ENCODE measurements at regions not wholly inside any gene's neighbourhood (a gene's known extent, or its start where the extent isn't known, plus 50 kb on each side); places are given as distances from the start of the nearest gene placed in this dataset.

GRCh38 chr3:147544290-147544689 lies 135.1 kb downstream of the ZIC1 start:
- FAIRE-seq (no peak), DNase-seq (ENCODE audit: low read depth) (no peak)
- Histone ChIP-seq H3K4me3 (ENCODE audit: low read depth, low read length) (no peak overlapping the region), H3K36me3 (ENCODE audit: control insufficient read depth, insufficient read depth, low read length) (no peaks in the 10 kb centered on the region), H3K27me3 (ENCODE audit: control insufficient read depth, insufficient read depth, low read length) (no peaks in the 10 kb centered on the region)
- no peak for TF ChIP-seq CTCF (IDR thresholded peaks at IDR 0.05; ENCODE audit: insufficient read depth, low read length, severe bottlenecking)

GRCh38 chr3:147551491-147551890 lies 142.3 kb downstream of the ZIC1 start:
- Histone ChIP-seq H3K36me3 (ENCODE audit: control insufficient read depth, insufficient read depth, low read length) (no peaks in the 10 kb centered on the region), H3K27me3 (ENCODE audit: control insufficient read depth, insufficient read depth, low read length) (no peaks in the 10 kb centered on the region), H3K4me3 (ENCODE audit: low read depth, low read length) (no peak overlapping the region)
- DNase-seq (ENCODE audit: low read depth), result no peak
- FAIRE-seq, result no peak
- no peak for TF ChIP-seq CTCF (IDR thresholded peaks at IDR 0.05; ENCODE audit: insufficient read depth, low read length, severe bottlenecking)

- H3K4me3 ChIP-seq (ENCODE audit: low read depth, low read length), result no peak overlapping the region
- no peaks in the 10 kb centered on the region for H3K27me3 ChIP-seq (ENCODE audit: control insufficient read depth, insufficient read depth, low read length)
- DNase-seq (ENCODE audit: low read depth), result no peak
- TF ChIP-seq CTCF (IDR thresholded peaks at IDR 0.05; ENCODE audit: insufficient read depth, low read length, severe bottlenecking), result no peak
- no peak for FAIRE-seq
- H3K36me3 ChIP-seq (ENCODE audit: control insufficient read depth, insufficient read depth, low read length), result no peaks in the 10 kb centered on the region
Measured at GRCh38 chr3:147554332-147554731, 145.2 kb downstream of the ZIC1 start.

GRCh38 chr3:147572970-147573340 lies 163.8 kb downstream of the ZIC1 start:
- peak; percentile 8 for DNase-seq (ENCODE audit: low read depth)
- no peak for TF ChIP-seq CTCF (IDR thresholded peaks at IDR 0.05; ENCODE audit: insufficient read depth, low read length, severe bottlenecking)
- Histone ChIP-seq H3K27me3 (ENCODE audit: control insufficient read depth, insufficient read depth, low read length) (no peaks in the 10 kb centered on the region), H3K36me3 (ENCODE audit: control insufficient read depth, insufficient read depth, low read length) (no peaks in the 10 kb centered on the region), H3K4me3 (ENCODE audit: low read depth, low read length) (no peak overlapping the region)
- FAIRE-seq, result no peak

- Histone ChIP-seq H3K27me3 (ENCODE audit: control insufficient read depth, insufficient read depth, low read length) (no peaks in the 10 kb centered on the region), H3K4me3 (ENCODE audit: low read depth, low read length) (no peak overlapping the region), H3K36me3 (ENCODE audit: control insufficient read depth, insufficient read depth, low read length) (no peaks in the 10 kb centered on the region)
- no peak for TF ChIP-seq CTCF (IDR thresholded peaks at IDR 0.05; ENCODE audit: insufficient read depth, low read length, severe bottlenecking)
- FAIRE-seq (no peak), DNase-seq (ENCODE audit: low read depth) (no peak)
Measured at GRCh38 chr3:147574621-147575020, 165.5 kb downstream of the ZIC1 start.

- H3K36me3 ChIP-seq (ENCODE audit: control insufficient read depth, insufficient read depth, low read length), result no peaks in the 10 kb centered on the region
- FAIRE-seq (no peak), DNase-seq (ENCODE audit: low read depth) (no peak)
- TF ChIP-seq CTCF (IDR thresholded peaks at IDR 0.05; ENCODE audit: insufficient read depth, low read length, severe bottlenecking), result no peak
- H3K27me3 ChIP-seq (ENCODE audit: control insufficient read depth, insufficient read depth, low read length), result no peaks in the 10 kb centered on the region
- no peak overlapping the region for H3K4me3 ChIP-seq (ENCODE audit: low read depth, low read length)
Measured at GRCh38 chr3:147575391-147575790, 166.2 kb downstream of the ZIC1 start.
